BJ (cell line): ENCODE measurements at regions not wholly inside any gene's neighbourhood (a gene's known extent, or its start where the extent isn't known, plus 50 kb on each side); places are given as distances from the start of the nearest gene placed in this dataset.

Experiments
- CTCF ChIA-PET: fragments of 350-600 bp; formaldehyde crosslinking; extraction: SDS; loops from one replicate; lab custom pipeline; 2021; ENCODE audit warnings: antibody characterized with exemption, inconsistent platforms; lab: Yijun Ruan, JAX
- POLR2A ChIA-PET: fragments of 300-600 bp; sonication (Branson Sonifier 250); formaldehyde crosslinking; extraction: SDS; loops from one replicate; lab custom pipeline; 2021; ENCODE audit warnings: antibody characterized with exemption; lab: Charles Lee
- DNase-seq: peaks from one replicate; pipeline ENCODE4 v3.0.0-alpha.2; 2011; ENCODE audit warnings: low read depth
- H3K27me3 ChIP-seq: 2 replicates; pipeline ENCODE4 v1.6.0; 2011; ENCODE audit warnings: low read length; ENCODE audit not compliant: control insufficient read depth, insufficient read depth
- H3K36me3 ChIP-seq: 2 replicates; pipeline ENCODE4 v1.5.1; 2011; ENCODE audit warnings: low read length; ENCODE audit not compliant: control insufficient read depth, insufficient read depth
- H3K4me3 ChIP-seq: 2 replicates; pipeline ENCODE4 v1.5.1; 2011; ENCODE audit warnings: low read depth, mild to moderate bottlenecking, control low read depth, low read length
- CTCF ChIP-seq: IDR thresholded peaks from 2 replicates; pipeline ENCODE4 v1.5.1; 2011; ENCODE audit warnings: low read depth, mild to moderate bottlenecking, control low read depth, inconsistent platforms, low read length, moderate library complexity; ENCODE audit not compliant: insufficient read depth

- no peak for DNase-seq
- Histone ChIP-seq H3K27me3 (peaks cover 23% of the 10 kb centered on the region), H3K4me3 (no peak overlapping the region), H3K36me3 (no peaks in the 10 kb centered on the region)
- POLR2A ChIA-PET: no interaction called here
- CTCF ChIA-PET: interaction anchor here (1.3 kb wide), 1 partner anchor 19 kb away, joined by 5 read pairs; no protein-coding TSS in a partner anchor
- TF ChIP-seq CTCF: no peak
Measured at GRCh38 chr5:171703146-171703545, 82.5 kb upstream of the SMIM23 start.

GRCh38 chr5:171705036-171705435 is 80.6 kb upstream of the SMIM23 start:
- H3K4me3 ChIP-seq: no peak overlapping the region
- peaks cover 20% of the 10 kb centered on the region for H3K27me3 ChIP-seq
- CTCF ChIA-PET: no interaction called here
- DNase-seq: no peak
- no peaks in the 10 kb centered on the region for H3K36me3 ChIP-seq
- POLR2A ChIA-PET: no interaction called here
- TF ChIP-seq CTCF: no peak

- H3K36me3 ChIP-seq: no peaks in the 10 kb centered on the region
- ChIA-PET POLR2A (no interaction called here), CTCF (no interaction called here)
- no peak overlapping the region for H3K4me3 ChIP-seq
- TF ChIP-seq CTCF: no peak
- no peak for DNase-seq
- peaks cover 20% of the 10 kb centered on the region for H3K27me3 ChIP-seq
Measured at GRCh38 chr5:171705830-171706468, 79.7 kb upstream of the SMIM23 start.

GRCh38 chr5:171706736-171707441 is 78.7 kb upstream of the SMIM23 start:
- ChIA-PET CTCF (interaction anchor here (0.6 kb wide), 1 partner anchor 268 kb away, joined by 4 read pairs; no protein-coding TSS in a partner anchor), POLR2A (no interaction called here)
- no peak for DNase-seq
- TF ChIP-seq CTCF: no peak
- H3K36me3 ChIP-seq: no peaks in the 10 kb centered on the region
- peaks cover 15% of the 10 kb centered on the region for H3K27me3 ChIP-seq
- no peak overlapping the region for H3K4me3 ChIP-seq

- H3K36me3 ChIP-seq: no peaks in the 10 kb centered on the region
- DNase-seq: no peak
- H3K4me3 ChIP-seq: no peak overlapping the region
- TF ChIP-seq CTCF: no peak
- ChIA-PET CTCF (no interaction called here), POLR2A (no interaction called here)
- peaks cover 11% of the 10 kb centered on the region for H3K27me3 ChIP-seq
Measured at GRCh38 chr5:171707442-171707792, 78.2 kb upstream of the SMIM23 start.
